IPS DF 4.7 (cell line): ENCODE measurements at regions not wholly inside any gene's neighbourhood (a gene's known extent, or its start where the extent isn't known, plus 50 kb on each side); places are given as distances from the start of the nearest gene placed in this dataset.
"Not testable (repeated sequence)": the region's sequence is repeated elsewhere in the genome, so short reads cannot be mapped to it uniquely, and the experiment has no call there.

Experiments used
- DNase-seq: peaks from one replicate; pipeline ENCODE4 v3.0.0-alpha.2; 2013; ENCODE audit warnings: low spot score; ENCODE audit errors: extremely low read depth

DNA sequence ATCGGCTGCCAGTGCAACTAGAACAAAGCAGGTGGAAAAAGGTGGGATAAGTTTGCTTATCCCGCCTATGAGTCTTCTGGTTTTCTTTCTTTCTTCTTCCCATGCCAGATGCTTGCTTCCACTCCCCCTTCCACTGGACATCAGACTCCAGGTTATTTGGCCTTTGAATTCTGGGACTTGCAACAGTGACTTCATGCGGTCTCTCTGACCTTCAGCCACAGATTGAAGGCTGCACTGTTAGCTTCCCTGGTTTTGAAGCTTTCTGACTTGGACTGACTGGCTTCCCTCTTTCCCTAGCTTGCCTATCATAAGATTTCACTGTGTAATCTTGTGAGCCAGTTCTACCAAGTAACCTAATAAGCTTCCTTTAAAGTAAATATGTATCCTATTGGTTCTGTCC is 878.4 kb upstream of the GJE1 start:
- no peak for DNase-seq

DNA sequence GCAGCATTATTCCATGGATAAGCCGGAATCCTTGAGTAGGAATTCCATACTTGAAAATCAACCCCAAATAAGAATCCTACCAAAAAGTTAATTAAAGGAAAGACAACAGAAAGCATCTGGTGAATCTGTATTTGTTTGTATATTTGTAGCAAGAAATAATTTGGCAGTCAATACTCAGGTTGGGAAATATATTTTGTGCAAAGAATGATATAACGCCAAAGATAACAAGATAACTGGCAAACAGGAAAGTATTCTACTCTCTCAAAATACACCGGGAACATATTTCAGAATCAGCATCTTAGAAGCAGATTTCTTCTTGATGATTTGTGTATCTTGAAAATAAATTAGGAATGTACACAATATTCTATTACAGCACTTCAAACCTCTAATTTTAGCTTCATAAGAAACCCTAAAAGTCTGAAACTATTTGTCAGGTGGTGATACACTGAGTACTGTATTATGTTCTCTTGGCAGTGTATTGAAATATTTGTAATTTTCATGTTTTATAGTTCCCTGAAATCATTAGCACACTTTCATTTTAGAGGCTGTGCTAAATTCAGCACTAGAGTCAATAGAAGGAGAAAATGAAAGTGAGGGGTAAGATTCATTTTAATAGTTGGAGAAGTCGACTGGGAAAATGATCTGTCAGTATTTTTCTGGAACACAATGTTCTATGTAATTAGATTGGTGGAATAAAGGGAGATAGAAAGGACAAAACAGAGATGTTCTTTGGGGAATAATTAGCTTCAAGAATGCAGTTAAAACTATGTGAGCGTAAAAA is 879.7 kb upstream of the GJE1 start:
- DNase-seq, result no peak

GRCh38 chr6:141251286-141251685 is 881.4 kb upstream of the GJE1 start:
- DNase-seq, result no peak

- no peak for DNase-seq
These were observed 884.5 kb upstream of the GJE1 start for GRCh38 chr6:141248021-141248799.

DNA sequence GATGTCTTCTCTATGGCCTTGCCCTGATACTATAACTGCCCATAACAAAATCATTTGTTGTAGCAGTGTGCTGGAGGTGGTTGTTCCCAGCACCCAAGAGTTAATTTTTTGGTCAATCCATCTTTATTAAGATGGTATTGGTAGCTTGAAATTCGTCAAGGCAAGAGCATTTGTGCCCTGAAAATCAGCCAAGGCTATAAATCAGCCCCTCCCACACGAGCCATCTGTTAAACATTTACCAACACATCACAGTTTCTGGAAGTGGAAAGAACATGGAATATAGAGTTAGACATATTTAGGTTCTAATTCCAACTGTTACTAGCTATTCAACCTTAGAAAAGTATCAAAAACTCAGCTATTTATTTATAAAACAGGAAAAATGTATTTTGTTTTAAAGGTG is 888.4 kb upstream of the GJE1 start:
- DNase-seq, result no peak

- DNase-seq, result no peak
These were observed 889.8 kb upstream of the GJE1 start for GRCh38 chr6:141242957-141243356.

GRCh38 chr6:141229296-141229695 is 903.4 kb upstream of the GJE1 start:
- no peak for DNase-seq

DNA sequence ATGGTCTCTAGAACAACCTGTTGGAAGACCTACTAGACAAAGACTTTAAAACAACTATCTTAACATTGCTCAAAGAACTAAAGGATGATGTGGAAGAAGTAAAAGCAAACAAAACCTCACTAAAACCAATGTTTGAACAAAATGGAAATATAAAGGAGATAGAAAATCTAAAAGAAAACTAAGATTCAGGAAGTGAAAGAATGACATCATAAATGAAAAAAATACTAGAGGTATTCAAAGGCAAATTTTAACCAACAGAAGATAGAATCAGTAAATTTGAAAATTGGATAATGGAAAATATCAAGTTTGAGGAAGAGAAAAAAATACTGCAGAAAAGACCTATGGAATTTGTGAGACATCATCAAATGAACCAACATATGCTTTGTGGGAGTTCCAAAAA is 914.1 kb upstream of the GJE1 start:
- no peak for DNase-seq

- no peak for DNase-seq
These were observed 916.0 kb upstream of the GJE1 start for GRCh38 chr6:141216726-141217125.

DNA sequence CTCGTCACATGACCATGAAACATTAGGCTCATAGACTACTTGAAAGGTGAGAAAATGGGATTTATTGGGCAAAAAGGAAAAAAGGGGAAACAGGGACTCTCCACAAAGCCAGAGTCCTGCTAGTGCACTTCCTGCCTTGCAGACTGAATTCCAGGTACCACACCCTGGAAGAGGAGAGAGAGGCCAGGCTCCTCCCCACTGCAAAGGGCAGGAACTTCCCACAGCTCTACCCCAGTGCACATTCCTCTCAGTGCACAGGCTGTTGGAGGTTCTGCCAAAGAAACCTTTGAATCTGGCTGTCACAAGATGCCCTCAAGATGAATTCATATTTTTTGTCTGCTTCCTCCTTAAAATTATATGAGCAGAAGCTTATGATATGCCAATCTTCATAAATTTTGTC is 920.4 kb upstream of the GJE1 start:
- DNase-seq, result no peak

DNA sequence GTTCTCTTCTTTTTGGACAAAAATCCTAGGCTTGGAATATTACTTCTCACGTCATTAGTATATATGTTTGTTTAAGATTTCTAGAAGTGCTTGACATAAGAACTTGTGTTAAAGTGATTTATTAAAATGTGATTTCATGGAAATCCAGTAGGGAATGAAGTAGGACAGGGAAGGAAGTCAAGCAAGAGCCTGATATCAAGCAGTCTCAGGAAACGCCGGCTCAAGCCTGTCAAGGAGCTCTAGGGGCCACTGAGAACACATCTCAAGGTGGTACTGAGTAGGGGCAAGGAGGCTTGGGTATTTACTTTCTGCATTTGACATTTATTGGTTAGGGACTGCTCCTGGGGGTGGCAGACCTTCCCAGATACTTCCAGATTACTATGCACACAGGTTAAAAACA is 920.9 kb upstream of the GJE1 start:
- DNase-seq, result no peak

- DNase-seq, result no peak
These were observed 921.8 kb upstream of the GJE1 start for GRCh38 chr6:141210901-141211300.

GRCh38 chr6:141209890-141210289 is 922.8 kb upstream of the GJE1 start:
- DNase-seq, result no peak

- no peak for DNase-seq
These were observed 924.6 kb upstream of the GJE1 start for GRCh38 chr6:141208101-141208500.

DNA sequence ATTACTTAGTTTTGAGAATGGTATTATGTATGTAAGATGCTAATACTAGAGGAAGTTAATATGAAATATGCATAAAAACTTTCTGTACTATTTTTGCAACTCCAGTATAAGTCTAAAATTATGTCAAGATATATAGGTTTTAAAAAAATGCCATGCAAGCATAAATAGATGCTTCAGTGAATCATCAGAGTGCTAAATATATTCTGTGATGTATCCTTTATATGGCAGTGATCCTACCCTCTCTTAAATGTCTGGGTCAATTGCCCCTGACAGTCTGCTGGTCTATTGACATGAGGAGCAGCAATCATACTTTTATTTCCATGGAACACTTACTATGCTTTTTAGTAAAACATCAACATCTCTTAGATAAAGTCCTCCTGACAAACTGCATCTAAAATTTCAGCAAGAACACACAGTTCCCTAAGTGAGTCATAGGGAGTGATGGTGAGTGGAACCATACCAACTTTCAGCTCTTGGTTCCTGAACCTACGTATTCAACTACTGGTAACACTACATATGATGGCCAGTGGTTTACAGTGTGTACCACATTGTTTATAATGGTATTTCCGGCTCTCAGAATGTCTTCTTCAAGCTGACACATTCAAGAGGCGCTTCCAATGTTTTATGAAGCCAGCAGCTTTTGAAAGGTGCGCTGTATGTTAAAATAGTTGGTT is 928.7 kb upstream of the GJE1 start:
- DNase-seq, result no peak

- DNase-seq, result no peak
These were observed 930.1 kb upstream of the GJE1 start for GRCh38 chr6:141202626-141203025.

- no peak for DNase-seq
These were observed 933.7 kb upstream of the GJE1 start for GRCh38 chr6:141199074-141199473.

GRCh38 chr6:141195251-141195832 is 937.4 kb upstream of the GJE1 start:
- DNase-seq, result no peak

DNA sequence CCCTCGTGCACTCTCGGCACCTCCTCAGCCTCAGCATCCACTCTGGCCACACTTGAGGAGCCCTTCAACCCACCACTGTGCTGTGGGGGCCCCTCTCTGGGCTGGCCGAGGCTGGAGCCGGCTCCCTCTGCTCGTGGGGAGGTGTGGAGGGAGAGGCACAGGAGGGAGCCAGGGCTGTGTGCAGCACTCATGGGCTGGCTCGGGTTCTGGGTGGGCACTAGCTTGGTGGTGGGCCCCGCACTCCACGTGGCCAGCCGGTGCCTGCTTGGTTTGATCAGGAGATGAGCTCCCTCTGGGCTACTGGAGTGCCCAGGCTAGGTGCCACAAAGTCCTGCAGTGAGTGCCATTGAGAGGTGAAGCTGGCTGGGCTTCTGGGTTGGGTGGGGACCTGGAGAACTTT is 949.4 kb upstream of the GJE1 start:
- no peak for DNase-seq

- DNase-seq, result not testable (repeated sequence)
These were observed 957.3 kb upstream of the GJE1 start for GRCh38 chr6:141175458-141175857.

DNA sequence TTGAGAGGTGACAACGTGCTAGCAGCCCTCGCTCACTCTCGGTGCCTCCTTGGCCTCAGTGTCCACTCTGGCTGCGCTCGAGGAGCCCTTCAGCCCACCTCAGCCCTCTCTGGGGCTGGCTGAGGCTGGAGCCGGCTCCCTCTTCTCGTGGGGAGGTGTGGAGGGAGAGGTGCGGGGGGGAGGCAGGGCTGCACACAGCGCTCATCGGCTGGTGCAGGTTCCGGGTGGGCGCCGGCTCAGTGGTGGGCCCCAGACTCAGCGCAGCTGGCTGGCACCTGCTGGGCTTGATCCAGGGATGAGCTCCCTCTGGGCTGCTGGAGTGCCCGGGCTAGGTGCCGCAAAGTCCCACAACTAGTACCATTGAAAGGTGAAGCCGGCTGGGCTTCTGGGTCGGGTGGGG is 957.8 kb upstream of the GJE1 start:
- no peak for DNase-seq

DNA sequence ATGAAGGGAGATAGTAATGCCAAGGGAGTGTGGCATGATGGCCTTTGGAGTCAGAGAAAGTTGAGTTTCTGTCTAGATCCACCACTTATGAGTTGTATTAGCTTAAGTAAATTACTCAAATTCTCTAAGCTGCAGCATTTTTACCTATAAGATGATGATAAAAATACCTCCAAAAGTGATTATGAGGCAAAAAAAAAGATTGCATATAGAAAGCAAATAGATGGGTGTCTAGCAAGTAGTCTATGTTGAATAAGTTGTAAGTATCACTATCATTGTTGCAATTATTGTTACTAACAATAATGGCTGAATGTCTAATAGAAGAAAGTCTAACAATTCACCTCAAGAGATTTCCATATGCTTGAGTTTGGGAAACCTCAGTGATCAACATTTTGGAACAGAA is 959.2 kb upstream of the GJE1 start:
- DNase-seq, result no peak
